SK-MEL-5 (cell line): ENCODE measurements at regions not wholly inside any gene's neighbourhood (a gene's known extent, or its start where the extent isn't known, plus 50 kb on each side); places are given as distances from the start of the nearest gene placed in this dataset.

ENCODE experiments used
- DNase-seq: peaks from one replicate; pipeline ENCODE4 v3.0.0-alpha.2; 2016; ENCODE audit warnings: low read depth, low spot score
- in situ Hi-C: cut with HindIII; loops from 2 replicates; pipeline ENCODE4 v1.10.0; 2016; ENCODE audit warnings: low sequenced_read_pairs, high pct_unique_total_duplicates, low pct_unique_long_range_greater_than_20kb

DNA sequence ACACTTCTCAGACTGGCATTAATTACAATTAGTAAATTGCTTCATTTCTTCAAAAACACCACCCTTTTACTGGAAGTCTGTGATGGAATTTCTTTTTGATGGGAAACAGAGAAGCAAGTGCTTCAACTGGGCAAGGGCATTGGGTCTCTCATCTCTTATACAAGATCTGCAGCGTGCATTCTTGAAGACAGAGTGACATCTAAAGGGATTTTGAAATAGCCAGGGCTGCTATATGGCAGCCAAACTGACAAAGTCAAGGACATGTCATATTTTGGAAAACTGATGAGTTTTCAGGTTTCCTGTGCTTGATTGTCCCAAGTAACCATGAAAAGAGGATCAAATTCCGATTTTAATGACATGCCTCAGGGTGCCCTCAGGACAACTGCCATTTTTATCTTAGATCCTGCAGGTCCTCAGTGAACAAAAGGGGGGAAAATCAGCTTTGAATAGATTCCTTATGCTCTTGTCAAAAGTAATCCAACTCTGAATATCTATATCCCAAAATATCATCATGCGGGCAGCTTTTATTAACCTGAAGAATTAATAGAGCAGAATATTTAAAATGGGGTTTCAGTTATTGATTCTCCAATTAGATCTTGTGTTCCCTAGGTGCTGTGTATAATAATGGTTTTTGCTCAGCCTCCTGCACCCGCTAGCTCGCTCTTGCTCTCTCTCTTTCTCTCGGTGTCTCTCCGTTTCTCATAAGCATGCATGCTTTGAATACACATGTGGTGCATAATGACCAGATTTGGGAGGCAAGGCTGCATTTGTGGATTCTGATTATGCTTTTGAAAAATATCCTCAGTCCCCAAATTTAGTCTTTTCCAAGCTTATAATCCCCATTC is 221.8 kb downstream of the TTLL7 start:
- in situ Hi-C loops: no loop called here
- DNase-seq: no peak

DNA sequence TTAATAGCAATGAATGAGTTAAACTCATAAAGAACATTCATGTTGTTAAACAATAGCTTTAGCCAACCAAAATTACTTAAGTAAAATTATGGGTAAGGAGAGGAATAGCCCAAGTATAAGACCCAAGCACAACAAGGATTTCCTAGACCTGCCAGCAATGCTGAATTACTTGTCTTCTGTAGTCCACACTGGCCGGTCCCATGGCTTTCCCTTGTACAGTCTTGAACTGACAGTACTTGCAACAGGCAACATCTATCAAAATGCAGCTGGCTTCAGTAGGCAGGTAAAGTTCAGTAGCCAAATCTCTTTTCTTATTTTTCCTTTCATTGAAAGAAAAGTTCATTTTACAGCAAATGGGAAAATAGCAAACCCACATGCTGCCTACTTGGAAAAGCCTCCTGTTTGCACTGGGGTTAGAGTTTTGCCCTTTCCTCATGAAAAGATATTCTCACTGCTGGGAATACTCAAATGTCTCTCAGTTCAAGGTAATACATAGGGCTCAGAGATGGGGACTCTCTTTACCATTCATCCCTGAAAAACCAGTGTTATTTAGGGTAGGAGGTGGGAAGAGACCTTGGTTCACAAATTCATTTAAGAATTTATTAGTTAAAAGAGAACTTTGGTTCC is 222.8 kb downstream of the TTLL7 start:
- DNase-seq: no peak
- in situ Hi-C loops: no loop called here

DNA sequence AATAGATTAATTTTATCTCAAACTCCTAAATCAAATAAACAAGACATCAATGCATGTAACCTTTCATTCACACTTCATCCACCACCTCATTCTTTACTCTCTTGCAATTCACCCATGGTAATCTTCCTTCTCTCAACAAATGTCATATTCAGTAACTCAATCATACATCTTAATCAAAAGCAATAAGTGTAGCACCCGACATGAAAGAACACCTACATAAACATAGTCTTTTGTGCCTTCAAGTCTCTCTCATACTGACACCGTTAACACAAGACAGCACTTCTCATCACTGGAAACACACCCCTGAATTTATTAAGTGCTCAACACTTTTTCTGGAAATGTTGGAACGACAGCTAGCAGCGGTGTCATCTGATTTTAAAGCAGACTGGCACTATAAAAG is 225.9 kb downstream of the TTLL7 start:
- no peak for DNase-seq
- in situ Hi-C loops: no loop called here

DNA sequence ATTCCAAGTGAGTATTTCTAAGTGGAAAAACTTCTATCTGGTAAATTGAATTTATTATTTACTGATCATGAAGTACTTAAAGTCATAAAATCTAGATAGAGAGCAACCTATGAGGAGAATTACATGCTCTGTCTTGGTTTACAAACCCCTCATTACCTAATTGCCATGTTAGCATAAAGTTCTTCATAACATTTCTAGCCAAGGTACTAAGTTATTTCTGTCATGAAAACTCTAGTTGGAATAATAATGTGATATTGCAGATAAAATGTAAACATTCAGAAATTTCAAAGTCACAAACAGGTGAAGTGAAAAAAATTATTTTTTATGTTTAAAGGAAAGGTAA is 228.6 kb downstream of the TTLL7 start:
- in situ Hi-C loops: no loop called here
- DNase-seq: no peak

DNA sequence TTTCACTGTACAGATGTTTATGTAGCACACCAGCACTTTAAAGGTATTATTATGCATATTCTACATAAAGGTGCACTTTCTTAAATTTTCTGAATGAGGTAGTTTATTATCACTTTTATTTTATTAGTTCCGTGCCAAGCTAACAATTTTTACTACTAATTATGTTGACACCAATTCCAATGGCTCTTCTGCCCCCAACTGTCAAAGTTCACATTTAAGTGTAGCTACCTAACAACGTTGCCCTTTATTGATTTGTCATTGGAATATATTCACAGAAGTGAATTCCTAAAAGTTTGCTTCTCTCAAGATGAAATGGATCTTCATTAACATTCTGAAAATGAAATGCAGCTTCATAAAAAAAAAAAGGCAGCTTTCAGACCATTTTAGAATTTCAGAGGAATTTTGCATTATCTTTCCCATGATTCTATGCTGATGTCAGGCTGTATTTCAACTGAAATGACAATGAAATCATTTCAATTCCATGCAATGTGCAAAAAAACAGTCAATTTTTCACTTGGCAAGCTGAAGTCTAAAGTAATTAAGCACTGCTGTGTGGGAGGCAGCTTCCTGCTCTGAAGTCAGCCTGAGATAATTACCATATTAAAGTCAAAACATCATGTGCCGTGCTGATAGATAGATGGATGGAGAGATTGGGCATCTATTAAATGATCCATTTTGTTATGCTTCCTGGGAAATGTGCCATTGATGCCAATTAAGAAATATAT is 229.2 kb downstream of the TTLL7 start:
- no peak for DNase-seq
- in situ Hi-C loops: no loop called here

DNA sequence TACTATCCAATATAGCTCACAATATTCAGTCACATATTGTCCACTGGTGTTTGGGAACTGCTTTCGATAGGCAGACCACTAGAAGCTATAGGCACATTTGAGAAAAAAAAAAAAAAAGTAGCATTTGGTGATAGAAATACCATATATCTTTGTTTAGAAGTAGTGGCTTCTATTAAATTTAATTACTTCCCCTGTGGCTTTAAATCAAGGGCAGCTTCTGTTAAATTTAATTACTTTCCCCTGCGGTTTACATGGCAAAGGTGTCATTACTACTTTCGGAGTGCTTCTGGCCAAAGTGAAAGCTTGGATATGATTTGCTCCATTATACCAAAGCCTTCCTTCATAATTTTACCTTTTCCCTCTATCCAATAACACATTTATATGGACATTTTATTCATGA is 229.9 kb downstream of the TTLL7 start:
- in situ Hi-C loops: no loop called here
- DNase-seq: no peak

DNA sequence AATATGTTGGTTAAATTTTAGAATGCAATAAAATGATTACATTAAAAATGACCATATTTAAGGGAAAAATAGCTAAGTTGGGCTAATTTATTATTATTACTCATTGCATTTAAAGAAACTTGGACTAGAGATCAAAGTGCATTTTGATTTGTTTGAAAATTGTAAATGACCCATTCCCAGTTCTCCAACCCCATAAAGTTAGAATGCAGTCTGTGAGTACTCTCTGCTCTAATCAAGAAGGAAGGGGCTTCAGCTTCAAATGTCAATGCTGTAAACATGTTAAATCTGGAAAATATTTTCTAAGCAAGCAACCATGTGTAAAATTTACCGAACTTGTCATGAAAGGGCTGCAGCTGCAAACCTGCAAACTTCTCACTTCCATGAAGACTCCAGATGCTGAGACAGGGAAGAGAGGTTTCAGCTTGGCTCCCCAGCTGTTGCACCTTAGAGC is 232.7 kb downstream of the TTLL7 start:
- no peak for DNase-seq
- in situ Hi-C loops: no loop called here

DNA sequence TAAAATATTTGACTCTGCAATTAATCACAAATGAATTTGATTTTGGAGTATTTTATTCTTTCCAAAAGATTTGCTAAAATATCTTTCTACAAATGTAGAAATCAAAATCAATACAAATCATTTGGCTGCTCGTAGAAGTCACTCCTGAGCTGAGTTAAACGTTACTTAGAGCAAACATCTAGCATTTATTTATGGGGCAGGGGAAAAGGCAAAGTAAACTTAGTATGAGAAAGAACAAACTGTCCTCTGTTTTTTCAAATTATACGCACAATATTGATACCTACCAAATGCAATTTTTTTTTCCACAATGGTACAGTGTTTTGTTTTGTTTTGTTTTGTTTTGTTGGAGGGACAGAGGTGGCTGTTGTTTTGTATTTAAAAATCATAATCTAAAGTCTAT is 233.8 kb downstream of the TTLL7 start:
- in situ Hi-C loops: no loop called here
- no peak for DNase-seq

DNA sequence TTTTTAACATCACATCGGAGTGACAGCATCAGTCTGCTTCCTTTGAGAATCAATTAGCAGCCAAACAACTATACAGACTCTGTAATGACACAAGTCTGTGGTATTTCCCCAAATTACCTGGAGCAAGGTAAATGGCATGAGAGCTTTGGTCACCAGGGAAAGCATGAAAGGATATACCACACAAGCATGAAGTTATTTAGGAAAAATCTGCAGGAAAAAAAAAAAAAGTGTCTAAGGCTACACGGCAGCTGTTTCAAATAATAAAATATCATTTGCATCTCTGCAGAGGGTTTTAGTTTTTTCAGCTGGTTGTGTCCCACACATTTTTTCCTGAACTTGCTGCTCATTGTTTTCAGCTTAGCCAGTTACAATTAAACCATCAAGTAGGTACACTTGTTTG is 234.7 kb downstream of the TTLL7 start:
- no peak for DNase-seq
- in situ Hi-C loops: no loop called here

DNA sequence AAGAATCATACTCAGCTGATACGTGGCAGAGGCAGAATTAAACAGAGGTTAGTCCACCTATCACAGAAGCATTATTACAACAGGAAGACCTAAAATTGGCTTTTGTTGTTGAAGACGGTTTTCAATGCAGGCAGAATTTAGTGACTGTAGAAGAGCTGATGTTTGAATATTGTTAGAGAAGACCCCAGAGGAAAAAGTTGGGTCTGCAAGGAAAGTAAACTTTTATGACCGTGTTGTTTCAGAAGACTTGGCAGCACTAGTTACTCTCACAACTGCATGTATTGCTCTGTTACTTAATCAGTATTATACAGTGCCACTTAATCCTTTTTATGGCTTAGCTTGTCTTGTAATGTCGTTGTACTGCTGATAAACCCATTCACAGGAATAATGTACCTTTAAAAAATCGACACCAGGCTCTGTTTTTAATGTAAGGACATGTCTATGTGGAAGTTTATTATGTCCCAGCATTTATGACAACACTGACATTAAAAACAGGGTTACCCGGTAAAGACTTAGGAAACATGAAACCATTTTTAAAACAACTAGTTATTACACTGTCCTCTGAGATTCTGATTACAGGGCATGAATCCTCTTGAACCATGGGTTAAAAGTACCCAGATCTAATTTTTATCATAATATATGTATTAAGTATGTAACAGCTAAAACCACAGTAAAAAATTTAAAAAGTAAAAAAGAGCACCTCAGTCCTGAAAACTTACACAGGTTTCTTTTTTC is 235.4 kb downstream of the TTLL7 start:
- in situ Hi-C loops: no loop called here

DNA sequence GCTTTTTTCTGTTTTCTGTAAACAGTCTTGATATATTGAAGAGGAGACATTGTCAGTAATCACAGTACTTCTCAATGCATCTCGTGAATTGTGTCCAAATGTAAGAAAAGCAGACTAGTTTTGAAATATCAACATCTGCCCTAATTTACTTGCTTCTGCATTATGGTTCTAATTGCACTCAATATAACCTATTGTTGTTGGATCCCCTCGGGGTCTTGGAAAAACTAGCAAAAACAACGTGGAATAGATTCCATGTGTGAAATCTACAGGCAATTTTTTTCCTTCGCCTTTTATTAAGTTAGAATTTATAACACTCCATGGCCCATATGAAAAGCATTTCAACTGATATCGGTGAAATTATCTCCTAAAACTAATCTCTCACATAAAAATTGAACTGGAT is 236.5 kb downstream of the TTLL7 start:
- in situ Hi-C loops: no loop called here
- no peak for DNase-seq

More for the DNA sequence above, 235.4 kb downstream of the TTLL7 start:
- DNase-seq: no peak

DNA sequence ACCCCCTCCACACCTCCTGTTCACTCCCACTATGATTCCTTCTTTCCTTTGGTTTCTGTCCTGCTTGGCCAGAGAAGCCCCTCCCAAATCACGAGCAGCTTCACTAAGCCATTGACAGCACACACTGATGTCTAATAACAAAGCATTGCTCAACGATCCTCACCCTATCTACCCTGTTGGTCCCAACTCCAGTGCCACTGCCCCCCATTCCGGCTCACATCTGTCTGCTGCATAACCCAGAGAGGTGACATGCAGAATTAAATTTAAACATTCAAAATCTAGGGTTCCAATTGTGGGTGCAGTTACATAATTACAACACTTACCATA is 236.9 kb downstream of the TTLL7 start:
- in situ Hi-C loops: no loop called here
- DNase-seq: no peak

DNA sequence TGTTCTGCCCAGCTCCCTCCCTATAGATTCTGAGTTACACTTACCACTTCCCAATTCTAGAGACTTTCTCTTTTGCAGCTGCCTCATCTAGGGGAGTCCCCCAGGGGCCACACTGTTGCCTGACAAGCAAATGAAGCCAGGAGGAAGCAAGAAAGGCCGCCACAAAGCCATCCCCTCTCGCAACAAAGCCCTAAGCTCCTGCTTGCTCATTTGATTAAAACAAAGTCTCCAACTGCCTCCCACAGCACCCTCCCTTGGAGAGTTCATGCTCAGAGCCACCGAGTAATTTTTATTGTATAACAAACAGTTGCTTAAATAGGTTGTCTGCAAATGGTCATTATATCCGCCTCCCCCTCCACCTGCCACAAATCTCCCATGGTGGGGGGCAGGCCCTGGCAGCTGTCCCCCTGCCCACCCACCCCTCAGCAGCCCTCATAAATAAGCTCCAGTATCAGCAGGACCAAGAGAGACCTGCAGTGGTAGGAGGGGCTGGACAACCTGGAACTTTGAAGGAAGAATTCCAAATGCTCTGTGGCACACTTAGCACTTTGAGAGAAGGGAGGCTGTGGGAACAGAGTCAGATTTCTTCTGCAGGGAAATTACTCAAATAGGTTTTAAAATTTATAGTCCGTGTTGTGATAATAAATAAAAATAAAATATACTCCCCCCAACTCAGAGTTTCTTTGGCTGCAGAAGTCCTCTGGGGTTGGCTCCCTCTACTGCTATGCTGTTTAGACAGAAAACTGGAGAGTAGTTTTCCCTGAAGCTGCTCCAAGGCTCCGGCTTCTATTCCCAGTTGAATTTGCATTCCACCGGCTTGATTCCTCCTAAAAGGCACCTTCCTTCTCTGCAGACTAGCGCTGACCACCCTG is 237.5 kb downstream of the TTLL7 start:
- in situ Hi-C loops: no loop called here
- no peak for DNase-seq

DNA sequence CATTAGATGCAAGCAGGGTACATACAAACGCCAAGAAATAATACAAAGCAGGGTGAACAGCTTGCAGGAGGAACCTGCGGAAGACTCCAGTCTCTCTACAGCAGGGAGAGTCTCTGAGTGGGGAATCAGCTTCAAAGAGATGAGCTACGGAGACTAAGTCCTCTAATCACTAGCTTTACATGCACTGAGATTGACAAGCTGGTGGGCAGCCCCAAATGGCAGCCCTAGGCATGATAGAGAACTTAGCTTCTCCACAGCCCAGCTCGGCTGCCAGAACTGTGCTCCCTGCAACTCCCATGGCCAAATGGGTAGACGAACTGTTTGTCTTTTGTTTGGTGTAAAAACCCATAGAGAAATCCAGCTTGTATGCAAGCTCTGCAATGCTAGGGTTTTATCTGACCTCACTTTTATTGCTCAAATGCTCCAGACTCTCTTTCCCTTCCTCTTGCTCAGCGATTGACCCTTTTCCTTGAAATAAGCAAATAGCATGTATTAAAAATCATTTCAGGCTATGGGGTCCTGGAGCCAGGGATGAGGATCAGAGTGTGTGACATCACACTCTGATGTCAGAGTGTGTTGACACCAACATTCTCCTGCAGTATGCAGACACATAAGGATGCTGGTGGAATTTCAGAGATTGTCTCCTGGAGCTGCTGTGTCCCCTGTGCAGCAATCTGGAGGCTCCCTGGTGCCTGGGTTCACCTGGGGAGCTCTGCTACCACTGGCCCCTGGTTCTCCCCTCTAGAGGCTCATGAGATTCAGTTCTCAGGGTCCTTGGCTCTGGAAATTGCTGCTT is 238.5 kb downstream of the TTLL7 start:
- DNase-seq: no peak
- in situ Hi-C loops: no loop called here

DNA sequence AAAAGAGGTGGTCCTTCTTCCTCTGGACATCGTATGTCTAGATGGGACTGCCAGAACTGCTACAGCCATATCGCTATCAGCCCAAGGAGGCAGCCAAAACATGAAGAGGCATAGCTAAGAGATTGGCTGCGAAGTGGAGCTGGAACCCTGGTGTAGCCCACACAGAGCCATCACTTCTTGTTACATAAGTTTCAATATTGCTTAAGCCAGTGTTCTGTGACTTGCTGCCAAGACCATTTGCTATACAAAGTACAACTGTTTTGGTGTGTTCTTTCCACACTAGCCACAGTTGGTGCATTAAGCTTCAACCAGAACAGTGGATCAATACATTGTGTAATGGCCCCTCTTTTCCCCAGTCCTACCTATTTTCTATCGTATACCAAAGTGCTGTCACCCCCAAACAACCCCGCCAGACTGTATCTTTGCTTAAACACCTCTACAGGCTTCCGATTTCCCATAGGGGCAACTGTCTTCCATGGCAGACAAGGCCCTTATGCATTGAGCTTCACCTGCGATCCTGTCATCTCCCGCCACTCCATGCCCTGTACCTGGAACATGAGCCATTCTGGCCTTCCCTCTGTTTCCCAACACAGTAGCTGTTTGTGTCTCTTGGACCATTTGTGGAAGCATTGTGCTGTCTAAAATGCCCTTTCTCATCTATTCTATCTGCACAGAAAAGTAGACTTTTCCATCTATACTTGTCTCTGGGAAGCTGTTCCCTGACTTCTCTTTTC is 241.8 kb downstream of the TTLL7 start:
- no peak for DNase-seq
- in situ Hi-C loops: no loop called here

DNA sequence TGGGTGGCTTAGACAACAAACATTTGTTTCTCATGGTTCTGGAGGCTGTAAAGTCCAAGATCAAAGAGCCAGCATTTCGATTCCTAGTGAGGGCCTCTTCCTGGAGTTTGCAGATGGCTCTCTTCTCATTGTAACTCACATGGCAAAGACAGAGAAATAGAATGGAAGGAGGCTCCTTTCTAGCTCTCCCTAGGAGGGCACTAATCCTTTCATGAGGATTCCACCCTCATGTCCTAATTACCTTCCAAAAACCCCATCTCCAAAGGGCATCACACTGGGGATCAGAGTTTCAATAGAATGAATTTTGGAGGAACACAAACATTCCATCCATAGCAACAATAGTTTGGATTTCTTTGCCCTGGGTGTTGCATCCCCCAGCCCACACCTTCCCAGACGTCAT is 247.3 kb downstream of the TTLL7 start:
- in situ Hi-C loops: no loop called here
- DNase-seq: no peak
